SK-N-SH treated with all-trans-retinoic acid at 6 μM for 48 hours (cell line): ENCODE measurements at regions not wholly inside any gene's neighbourhood (a gene's known extent, or its start where the extent isn't known, plus 50 kb on each side); places are given as distances from the start of the nearest gene placed in this dataset.

ENCODE experiments used
- ATAC-seq: fragments of 200-7000 bp; cut with Tn5 transposase; 3 replicates; pipeline ENCODE4 v1.9.1; 2020; ENCODE audit warnings: mild to moderate bottlenecking, moderate library complexity
- ARNTL ChIP-seq: fragments of 450-650 bp; formaldehyde crosslinking; IDR thresholded peaks from 2 replicates; pipeline ENCODE4 v1.5.0; 2020; ENCODE audit warnings: low read depth, mild to moderate bottlenecking, moderate library complexity, borderline replicate concordance
- BACH2 ChIP-seq: fragments of 250-450 bp; sonication (Bioruptor Pico); IDR thresholded peaks from 2 replicates; pipeline ENCODE4 v1.9.0; 2021; ENCODE audit warnings: mild to moderate bottlenecking, borderline replicate concordance
- CREB5 ChIP-seq: fragments of 250-450 bp; sonication (Bioruptor Pico); IDR thresholded peaks from 2 replicates; pipeline ENCODE4 v1.5.1; 2020; ENCODE audit warnings: low read depth, mild to moderate bottlenecking, moderate library complexity
- CSDC2 ChIP-seq: fragments of 250-450 bp; sonication (Bioruptor Pico); IDR thresholded peaks from 2 replicates; pipeline ENCODE4 v1.5.0; 2020; ENCODE audit warnings: mild to moderate bottlenecking, moderate library complexity
- CSRNP3 ChIP-seq: fragments of 250-450 bp; sonication (Bioruptor Pico); IDR thresholded peaks from 2 replicates; pipeline ENCODE4 v1.5.1; 2021; ENCODE audit warnings: mild to moderate bottlenecking, moderate library complexity
- ESRRG ChIP-seq: fragments of 250-450 bp; sonication (Bioruptor Pico); IDR thresholded peaks from 2 replicates; pipeline ENCODE4 v1.6.1; 2021; ENCODE audit warnings: mild to moderate bottlenecking
- GLIS3 ChIP-seq: fragments of 250-450 bp; sonication (Bioruptor Pico); IDR thresholded peaks from 2 replicates; pipeline ENCODE4 v1.5.0; 2020; ENCODE audit warnings: mild to moderate bottlenecking, moderate library complexity
- ISL1 ChIP-seq: fragments of 250-450 bp; sonication (Bioruptor Pico); IDR thresholded peaks from 2 replicates; pipeline ENCODE4 v2.1.2; 2022; ENCODE audit warnings: mild to moderate bottlenecking, moderate library complexity
- OSR1 ChIP-seq: fragments of 250-450 bp; sonication (Bioruptor Pico); IDR thresholded peaks from 2 replicates; pipeline ENCODE4 v1.8.0; 2022; ENCODE audit warnings: moderate library complexity, mild to moderate bottlenecking, inconsistent platforms
- PATZ1 ChIP-seq: fragments of 250-450 bp; sonication (Bioruptor Pico); IDR thresholded peaks from 2 replicates; pipeline ENCODE4 v1.8.0; 2020; ENCODE audit warnings: mild to moderate bottlenecking, moderate library complexity, borderline replicate concordance
- POU6F1 ChIP-seq: fragments of 250-450 bp; sonication (Bioruptor Pico); IDR thresholded peaks from 2 replicates; pipeline ENCODE4 v1.8.0; 2021; ENCODE audit warnings: low read depth, mild to moderate bottlenecking, moderate library complexity, borderline replicate concordance
- PPARA ChIP-seq: fragments of 250-450 bp; sonication (Bioruptor Pico); IDR thresholded peaks from 2 replicates; pipeline ENCODE4 v1.5.0; 2020; ENCODE audit warnings: mild to moderate bottlenecking, borderline replicate concordance
- SNAI2 ChIP-seq: fragments of 250-450 bp; sonication (Bioruptor Pico); IDR thresholded peaks from 2 replicates; pipeline ENCODE4 v1.5.0; 2020; ENCODE audit warnings: mild to moderate bottlenecking, moderate library complexity
- TCF4 ChIP-seq: fragments of 250-450 bp; sonication (Bioruptor Pico); IDR thresholded peaks from 2 replicates; pipeline ENCODE4 v1.8.0; 2021; ENCODE audit warnings: mild to moderate bottlenecking, moderate library complexity, borderline replicate concordance
- TOX ChIP-seq: fragments of 250-450 bp; sonication (Bioruptor Pico); IDR thresholded peaks from 2 replicates; pipeline ENCODE4 v1.8.0; 2021; ENCODE audit warnings: mild to moderate bottlenecking, moderate library complexity, borderline replicate concordance
- TSHZ2 ChIP-seq: fragments of 250-450 bp; sonication (Bioruptor Pico); IDR thresholded peaks from 2 replicates; pipeline ENCODE4 v1.5.0; 2020; ENCODE audit warnings: mild to moderate bottlenecking, moderate library complexity
- ZC3H10 ChIP-seq: fragments of 250-450 bp; sonication (Bioruptor Pico); IDR thresholded peaks from 2 replicates; pipeline ENCODE4 v1.5.1; 2021; ENCODE audit warnings: mild to moderate bottlenecking, moderate library complexity
- ZFP3 ChIP-seq: fragments of 250-450 bp; sonication (Bioruptor Pico); IDR thresholded peaks from 2 replicates; pipeline ENCODE4 v1.5.0; 2020; ENCODE audit warnings: mild to moderate bottlenecking, moderate library complexity
- ZFP30 ChIP-seq: fragments of 450-650 bp; formaldehyde crosslinking; IDR thresholded peaks from 2 replicates; pipeline ENCODE4 v1.5.0; 2022; ENCODE audit warnings: mild to moderate bottlenecking, moderate library complexity
- ZNF565 ChIP-seq: fragments of 450-650 bp; formaldehyde crosslinking; conservative IDR thresholded peaks from 2 replicates; pipeline ENCODE4 v1.5.0; 2020; ENCODE audit warnings: low read depth, mild to moderate bottlenecking, moderate library complexity
- ZNF70 ChIP-seq: fragments of 450-650 bp; formaldehyde crosslinking; IDR thresholded peaks from 2 replicates; pipeline ENCODE4 v1.5.0; 2020; ENCODE audit warnings: mild to moderate bottlenecking, moderate library complexity
- ZNF8 ChIP-seq: fragments of 450-650 bp; formaldehyde crosslinking; IDR thresholded peaks from 2 replicates; pipeline ENCODE4 v1.5.0; 2020; ENCODE audit warnings: mild to moderate bottlenecking, moderate library complexity

- no peak for TF ChIP-seq ZNF8 (CRISPR knock-in tag)
- TF ChIP-seq TSHZ2: no peak
- TF ChIP-seq, all 23 proteins: peak for 0
These were observed 99.7 kb downstream of the CPN2 start (continued) for GRCh38 chr3:194251461-194251860.

GRCh38 chr3:194251891-194252560 is 99.1 kb downstream of the CPN2 start:
- TF ChIP-seq POU6F1 (CRISPR knock-in tag) (no peak), ISL1 (no peak), ARNTL (CRISPR knock-in tag) (no peak), GLIS3 (CRISPR knock-in tag) (no peak)

GRCh38 chr3:194253270-194253669 is 97.9 kb downstream of the CPN2 start:
- no peak for TF ChIP-seq PPARA (CRISPR knock-in tag)
- no peak for TF ChIP-seq ZNF565 (CRISPR knock-in tag)
- no peak for TF ChIP-seq ISL1
- TF ChIP-seq ZFP3: no peak
- TF ChIP-seq CREB5 (CRISPR knock-in tag): no peak
- no peak for TF ChIP-seq CSDC2 (CRISPR knock-in tag)
- no peak for TF ChIP-seq CSRNP3
- TF ChIP-seq PATZ1: no peak
- no peak for ATAC-seq

More at GRCh38 chr3:194251891-194252560, 99.1 kb downstream of the CPN2 start:
- ATAC-seq: no peak

GRCh38 chr3:194254040-194254439 is 97.1 kb downstream of the CPN2 start:
- ATAC-seq: no peak
- TF ChIP-seq ZFP30 (CRISPR knock-in tag) (no peak), ZFP3 (no peak), GLIS3 (CRISPR knock-in tag) (no peak), SNAI2 (CRISPR knock-in tag) (no peak), CREB5 (CRISPR knock-in tag) (no peak), BACH2 (CRISPR knock-in tag) (no peak), ZNF8 (CRISPR knock-in tag) (no peak), TCF4 (CRISPR knock-in tag) (no peak), TOX (CRISPR knock-in tag) (no peak), PPARA (CRISPR knock-in tag) (no peak), ZNF70 (no peak), ZNF565 (CRISPR knock-in tag) (no peak), POU6F1 (CRISPR knock-in tag) (no peak), OSR1 (no peak), ISL1 (no peak), CSDC2 (CRISPR knock-in tag) (no peak), ZC3H10 (no peak), CSRNP3 (no peak), ESRRG (CRISPR knock-in tag) (no peak)
